Peyer's patch (tissue), 4 donors: ENCODE measurements at regions not wholly inside any gene's neighbourhood (a gene's known extent, or its start where the extent isn't known, plus 50 kb on each side); places are given as distances from the start of the nearest gene placed in this dataset.

Experiments used
- DNase-seq, 3 donors: peaks; one replicate each; pipeline ENCODE4 v3.0.0-alpha.2; 2017 to 2019
- H3K27ac ChIP-seq, 4 donors: fragments of 200-600 bp; sonication (generic); one replicate each; pipeline ENCODE4 v1.5.1; 2016 to 2019
- H3K27me3 ChIP-seq, 2 donors: fragments of 200-600 bp; sonication (generic); one replicate each; pipeline ENCODE4 v1.5.1; 2019
- H3K36me3 ChIP-seq, 3 donors: fragments of 200-600 bp; sonication (generic); one replicate each; pipeline ENCODE4 v1.5.1; 2016 to 2019
- H3K4me1 ChIP-seq, 4 donors: fragments of 200-600 bp; sonication (generic); one replicate each; pipeline ENCODE4 v1.5.1; 2016 to 2019
- H3K4me3 ChIP-seq, 4 donors: fragments of 200-600 bp; sonication (generic); 1 replicate in 3 of 4; 2 replicates in 1 of 4; pipeline ENCODE4 v1.5.1; 2016 to 2019; ENCODE audit warnings: mild to moderate bottlenecking in 1 of 4
- H3K9me3 ChIP-seq, 4 donors: fragments of 200-600 bp; sonication (generic); one replicate each; pipeline ENCODE4 v1.5.1; 2016 to 2019; ENCODE audit warnings: mild to moderate bottlenecking in 1 of 4
- CTCF ChIP-seq, 6 experiments: fragments of 450-650 bp in 4 of 6; fragments of 200-600 bp in 2 of 6; sonication (generic) in 1 of 6; IDR thresholded peaks; one replicate each; pipeline ENCODE4 v1.5.1; 2017 to 2019; ENCODE audit warnings: antibody characterized with exemption in 6 of 6, mild to moderate bottlenecking in 3 of 6, moderate library complexity in 1 of 6
- POLR2A ChIP-seq, 2 donors: fragments of 450-650 bp; IDR thresholded peaks; one replicate each; pipeline ENCODE4 v1.5.1; 2017; ENCODE audit warnings: antibody characterized with exemption in 2 of 2, mild to moderate bottlenecking in 2 of 2, moderate library complexity in 2 of 2

DNA sequence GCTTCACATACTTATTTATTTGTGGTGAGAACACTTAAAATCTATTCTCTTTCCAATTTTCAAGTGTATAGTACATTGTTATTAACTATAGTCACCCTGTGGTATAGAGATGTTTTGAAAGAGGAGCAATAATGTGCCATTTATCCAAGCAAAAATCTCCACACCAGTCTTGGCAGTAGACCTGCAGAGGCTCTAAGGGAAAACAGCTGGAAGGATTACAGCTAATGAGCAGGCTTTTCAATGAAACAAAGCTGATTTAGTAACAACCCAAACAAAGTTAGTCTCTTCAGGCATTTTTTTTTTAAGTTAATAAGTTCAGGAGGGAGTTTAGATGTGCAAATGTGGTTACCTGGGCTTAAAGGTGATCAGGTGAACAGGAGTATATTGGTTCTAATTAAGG is 101.9 kb downstream of the EVX1 start:
- Histone ChIP-seq H3K27me3 (no peaks in the 10 kb centered on the region), H3K27ac (no peak overlapping the region), H3K4me3 (no peak overlapping the region), H3K9me3 (no peaks in the 10 kb centered on the region), H3K36me3 (no peaks in the 10 kb centered on the region), H3K4me1 (no peaks in the 10 kb centered on the region)
- no peak for DNase-seq
- no peak for TF ChIP-seq CTCF (IDR thresholded peaks at IDR 0.05)
- no peak for TF ChIP-seq POLR2A (IDR thresholded peaks at IDR 0.05)

DNA sequence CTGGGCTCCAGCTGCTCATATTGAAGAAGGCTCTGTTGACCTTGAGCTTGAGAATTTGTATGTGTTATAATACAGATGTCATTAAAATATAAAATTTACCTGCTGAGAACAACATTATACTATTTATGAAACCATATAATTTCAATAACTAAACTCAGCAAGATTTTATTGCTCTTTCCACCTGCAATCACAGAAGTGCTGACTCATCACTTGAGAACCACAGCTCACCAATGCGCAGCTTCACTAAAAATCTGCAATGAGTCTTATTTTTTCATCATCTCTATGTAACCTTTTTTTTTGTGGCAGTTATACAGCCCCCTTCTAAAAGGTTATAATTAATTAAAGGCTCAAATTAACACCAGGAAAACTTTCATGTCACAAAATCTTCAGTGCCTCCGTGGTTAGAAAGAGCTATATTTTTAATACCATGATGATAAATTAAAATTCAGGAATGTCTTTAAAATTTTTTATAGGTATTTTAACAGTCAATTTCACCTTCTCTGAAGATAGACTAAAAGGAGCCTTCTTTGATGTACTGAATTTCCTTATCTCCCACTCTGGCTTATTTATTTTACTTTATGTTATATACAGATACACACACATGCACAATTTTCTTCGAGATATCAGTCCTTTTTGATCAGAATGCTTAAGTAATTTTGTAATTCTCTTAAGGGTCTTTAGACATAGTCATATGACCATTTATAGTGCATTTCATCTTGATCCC is 102.7 kb downstream of the EVX1 start:
- Histone ChIP-seq H3K9me3 (no peaks in the 10 kb centered on the region), H3K4me1 (no peaks in the 10 kb centered on the region), H3K36me3 (no peaks in the 10 kb centered on the region), H3K27ac (no peak overlapping the region), H3K27me3 (no peaks in the 10 kb centered on the region), H3K4me3 (no peak overlapping the region)
- no peak for DNase-seq
- TF ChIP-seq POLR2A (IDR thresholded peaks at IDR 0.05), result no peak

GRCh38 chr7:27345997-27346396 is 103.4 kb downstream of the EVX1 start:
- Histone ChIP-seq H3K9me3 (no peaks in the 10 kb centered on the region), H3K27ac (no peak overlapping the region)

GRCh38 chr7:27346531-27347275 is 104.1 kb downstream of the EVX1 start:
- no peaks in the 10 kb centered on the region for H3K36me3 ChIP-seq
- peak in 2 of 3 donors; percentile 19 to 52 for DNase-seq
- no peak overlapping the region for H3K27ac ChIP-seq
- no peaks in the 10 kb centered on the region for H3K27me3 ChIP-seq
- H3K9me3 ChIP-seq, result no peaks in the 10 kb centered on the region
- no peak overlapping the region for H3K4me3 ChIP-seq
- no peaks in the 10 kb centered on the region for H3K4me1 ChIP-seq
- no peak for TF ChIP-seq CTCF (IDR thresholded peaks at IDR 0.05)
- no peak for TF ChIP-seq POLR2A (IDR thresholded peaks at IDR 0.05)

More at GRCh38 chr7:27345997-27346396, 103.4 kb downstream of the EVX1 start:
- no peak for TF ChIP-seq CTCF (IDR thresholded peaks at IDR 0.05)
- no peak for TF ChIP-seq POLR2A (IDR thresholded peaks at IDR 0.05)
- DNase-seq, result no peak
- H3K36me3 ChIP-seq, result no peaks in the 10 kb centered on the region
- no peaks in the 10 kb centered on the region for H3K4me1 ChIP-seq
- H3K4me3 ChIP-seq, result no peak overlapping the region
- H3K27me3 ChIP-seq, result no peaks in the 10 kb centered on the region

- no peak overlapping the region for H3K27ac ChIP-seq
- H3K27me3 ChIP-seq, result no peaks in the 10 kb centered on the region
- no peaks in the 10 kb centered on the region for H3K4me1 ChIP-seq
- no peak overlapping the region for H3K4me3 ChIP-seq
- TF ChIP-seq POLR2A (IDR thresholded peaks at IDR 0.05), result no peak
- no peaks in the 10 kb centered on the region for H3K9me3 ChIP-seq
- no peaks in the 10 kb centered on the region for H3K36me3 ChIP-seq
- DNase-seq, result no peak
These were observed 104.7 kb downstream of the EVX1 start for GRCh38 chr7:27347276-27347640.

GRCh38 chr7:27349621-27350020 is 107.0 kb downstream of the EVX1 start:
- Histone ChIP-seq H3K4me1 (no peaks in the 10 kb centered on the region), H3K9me3 (no peaks in the 10 kb centered on the region), H3K27me3 (no peaks in the 10 kb centered on the region), H3K27ac (no peak overlapping the region), H3K36me3 (no peaks in the 10 kb centered on the region), H3K4me3 (no peak overlapping the region)
- TF ChIP-seq POLR2A (IDR thresholded peaks at IDR 0.05) (no peak), CTCF (IDR thresholded peaks at IDR 0.05) (no peak)
- no peak for DNase-seq
